ENCODE measurements at regions not wholly inside any gene's neighbourhood (a gene's known extent, or its start where the extent isn't known, plus 50 kb on each side); places are given as distances from the start of the nearest gene placed in this dataset.

GRCh38 chr10:78981257-78981969 lies 87.4 kb upstream of the ZMIZ1 start:
- peaks cover 8 to 54% (median 31%) of the 10 kb centered on the region in 3 donors for H3K4me1 ChIP-seq (ENCODE audit: control insufficient read depth in 3 of 3, insufficient read depth in 3 of 3, low read length in 3 of 3)
- H3K27ac ChIP-seq (ENCODE audit: low read depth, low read length), result no peak overlapping the region
- no peak overlapping the region for H3K4me3 ChIP-seq (ENCODE audit: low read length in 3 of 3)
- H3K36me3 ChIP-seq (ENCODE audit: control insufficient read depth in 3 of 3, insufficient read depth in 3 of 3, low read length in 3 of 3), result no peaks in the 10 kb centered on the region
- H3K9ac ChIP-seq (ENCODE audit: low read depth in 1 of 3, low read length in 3 of 3), result no peak overlapping the region
- H3K27me3 ChIP-seq (ENCODE audit: control insufficient read depth in 3 of 3, insufficient read depth in 3 of 3, low read length in 3 of 3), result no peaks in the 10 kb centered on the region
- H3K9me3 ChIP-seq (ENCODE audit: control insufficient read depth in 3 of 3, low read length in 3 of 3), result no peaks in the 10 kb centered on the region

GRCh38 chr10:78981970-78982281 lies 86.8 kb upstream of the ZMIZ1 start:
- no peaks in the 10 kb centered on the region for H3K36me3 ChIP-seq (ENCODE audit: control insufficient read depth in 3 of 3, insufficient read depth in 3 of 3, low read length in 3 of 3)
- H3K27me3 ChIP-seq (ENCODE audit: control insufficient read depth in 3 of 3, insufficient read depth in 3 of 3, low read length in 3 of 3), result no peaks in the 10 kb centered on the region
- peaks cover 8 to 59% (median 36%) of the 10 kb centered on the region in 3 donors for H3K4me1 ChIP-seq (ENCODE audit: control insufficient read depth in 3 of 3, insufficient read depth in 3 of 3, low read length in 3 of 3)
- no peak overlapping the region for H3K9ac ChIP-seq (ENCODE audit: low read depth in 1 of 3, low read length in 3 of 3)
- H3K9me3 ChIP-seq (ENCODE audit: control insufficient read depth in 3 of 3, low read length in 3 of 3), result no peaks in the 10 kb centered on the region
- H3K27ac ChIP-seq (ENCODE audit: low read depth, low read length), result no peak overlapping the region
- no peak overlapping the region for H3K4me3 ChIP-seq (ENCODE audit: low read length in 3 of 3)

DNA sequence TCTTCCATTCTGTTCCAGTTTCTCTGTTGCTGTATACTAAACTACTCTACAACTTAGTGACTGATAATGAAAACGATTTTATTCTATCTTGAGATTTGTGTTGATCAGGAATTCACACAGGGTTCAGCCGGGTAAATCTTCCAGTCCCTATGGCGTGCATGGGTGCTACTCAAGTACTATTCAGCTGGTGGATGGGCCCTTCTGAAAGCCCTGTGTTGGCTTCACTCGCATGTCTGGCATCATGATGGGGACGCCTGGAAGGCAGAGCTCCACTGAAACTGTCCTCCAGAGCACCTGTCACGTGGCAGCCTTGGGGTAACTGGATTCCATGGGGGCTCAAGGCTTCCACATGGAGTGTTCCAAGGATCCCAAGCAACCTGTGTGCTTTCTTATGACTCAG lies 86.0 kb upstream of the ZMIZ1 start:
- H3K4me3 ChIP-seq (ENCODE audit: low read length in 3 of 3), result no peak overlapping the region
- H3K9ac ChIP-seq (ENCODE audit: low read depth in 1 of 3, low read length in 3 of 3), result no peak overlapping the region
- peaks cover 8 to 58% (median 36%) of the 10 kb centered on the region in 3 donors for H3K4me1 ChIP-seq (ENCODE audit: control insufficient read depth in 3 of 3, insufficient read depth in 3 of 3, low read length in 3 of 3)
- no peaks in the 10 kb centered on the region for H3K36me3 ChIP-seq (ENCODE audit: control insufficient read depth in 3 of 3, insufficient read depth in 3 of 3, low read length in 3 of 3)
- H3K27ac ChIP-seq (ENCODE audit: low read depth, low read length), result no peak overlapping the region
- no peaks in the 10 kb centered on the region for H3K27me3 ChIP-seq (ENCODE audit: control insufficient read depth in 3 of 3, insufficient read depth in 3 of 3, low read length in 3 of 3)
- H3K9me3 ChIP-seq (ENCODE audit: control insufficient read depth in 3 of 3, low read length in 3 of 3), result no peaks in the 10 kb centered on the region

DNA sequence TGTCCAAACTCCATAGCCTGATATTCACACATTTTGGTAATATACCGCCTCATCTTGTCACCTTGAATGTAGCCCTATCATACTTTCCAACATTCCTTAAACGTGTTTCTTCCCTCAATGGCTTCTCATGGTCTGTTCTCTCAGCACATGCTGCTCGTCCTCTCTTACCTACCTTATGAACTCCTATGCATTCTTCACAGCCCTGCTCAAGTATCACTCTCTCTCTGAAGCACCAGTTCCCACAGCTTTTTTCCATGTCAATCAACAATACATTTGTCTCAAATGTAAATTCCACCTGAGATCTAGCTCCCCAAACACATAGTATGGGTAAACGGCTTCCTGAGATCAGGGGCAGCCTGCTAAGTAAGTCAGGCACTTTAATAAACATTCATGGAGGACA lies 85.2 kb upstream of the ZMIZ1 start:
- Histone ChIP-seq H3K4me3 (ENCODE audit: low read length in 3 of 3) (no peak overlapping the region), H3K9me3 (ENCODE audit: control insufficient read depth in 3 of 3, low read length in 3 of 3) (no peaks in the 10 kb centered on the region), H3K9ac (ENCODE audit: low read depth in 1 of 3, low read length in 3 of 3) (no peak overlapping the region), H3K36me3 (ENCODE audit: control insufficient read depth in 3 of 3, insufficient read depth in 3 of 3, low read length in 3 of 3) (no peaks in the 10 kb centered on the region), H3K4me1 (ENCODE audit: control insufficient read depth in 3 of 3, insufficient read depth in 3 of 3, low read length in 3 of 3) (peaks cover 8 to 53% (median 35%) of the 10 kb centered on the region in 3 donors), H3K27me3 (ENCODE audit: control insufficient read depth in 3 of 3, insufficient read depth in 3 of 3, low read length in 3 of 3) (no peaks in the 10 kb centered on the region), H3K27ac (ENCODE audit: low read depth, low read length) (no peak overlapping the region)

DNA sequence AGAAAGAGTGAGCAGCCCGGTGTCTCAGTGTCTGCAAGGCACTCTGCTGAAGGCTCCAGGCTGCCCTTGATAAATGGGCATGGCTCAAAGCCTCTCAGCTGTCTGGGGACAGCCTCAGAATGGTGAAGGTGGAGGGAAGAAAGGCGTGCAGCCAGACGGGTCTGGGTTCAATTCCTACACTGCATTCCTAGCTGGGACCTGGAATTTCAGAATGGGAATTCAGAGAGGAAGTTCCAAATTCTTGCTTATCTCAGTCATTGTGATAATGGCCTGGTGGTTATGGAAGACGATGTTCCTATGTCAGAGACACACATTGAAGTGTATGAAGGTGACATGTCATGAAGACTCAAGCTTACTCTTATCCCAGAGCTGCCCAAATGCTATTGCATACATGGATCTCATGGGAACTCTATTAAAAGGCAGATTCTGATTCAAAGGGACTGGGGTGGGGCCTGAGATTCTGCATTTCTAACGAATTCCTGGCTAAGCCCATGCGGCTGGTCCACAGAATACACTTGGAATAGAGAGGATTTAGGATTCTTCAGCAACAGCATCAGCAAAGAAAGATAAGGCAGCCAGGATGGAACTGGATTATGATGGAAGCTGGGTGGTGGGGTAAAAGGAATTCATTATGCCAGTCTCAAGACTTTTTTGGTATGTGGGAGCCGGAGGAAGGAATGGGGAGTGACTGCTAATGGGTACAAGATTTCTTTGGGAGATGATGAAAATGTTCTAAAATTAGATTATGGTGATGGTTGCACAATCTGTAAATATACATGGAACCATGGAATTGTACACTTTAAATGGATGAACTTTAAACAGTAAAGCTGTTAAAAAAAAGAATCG lies 82.6 kb upstream of the ZMIZ1 start:
- Histone ChIP-seq H3K9ac (ENCODE audit: low read depth in 1 of 3, low read length in 3 of 3) (no peak overlapping the region), H3K36me3 (ENCODE audit: control insufficient read depth in 3 of 3, insufficient read depth in 3 of 3, low read length in 3 of 3) (no peaks in the 10 kb centered on the region)

GRCh38 chr10:78991187-78991586 lies 77.6 kb upstream of the ZMIZ1 start:
- H3K9me3 ChIP-seq (ENCODE audit: control insufficient read depth in 3 of 3, low read length in 3 of 3), result no peaks in the 10 kb centered on the region
- no peak overlapping the region for H3K27ac ChIP-seq (ENCODE audit: low read depth, low read length)
- peaks cover 0 to 12% (median 10%) of the 10 kb centered on the region in 3 donors for H3K4me1 ChIP-seq (ENCODE audit: control insufficient read depth in 3 of 3, insufficient read depth in 3 of 3, low read length in 3 of 3)
- no peak overlapping the region for H3K4me3 ChIP-seq (ENCODE audit: low read length in 3 of 3)
- H3K36me3 ChIP-seq (ENCODE audit: control insufficient read depth in 3 of 3, insufficient read depth in 3 of 3, low read length in 3 of 3), result no peaks in the 10 kb centered on the region
- no peak overlapping the region for H3K9ac ChIP-seq (ENCODE audit: low read depth in 1 of 3, low read length in 3 of 3)
- H3K27me3 ChIP-seq (ENCODE audit: control insufficient read depth in 3 of 3, insufficient read depth in 3 of 3, low read length in 3 of 3), result peaks cover 0 to 2% (median 0%) of the 10 kb centered on the region in 3 donors

More for the DNA sequence above, 82.6 kb upstream of the ZMIZ1 start:
- Histone ChIP-seq H3K4me1 (ENCODE audit: control insufficient read depth in 3 of 3, insufficient read depth in 3 of 3, low read length in 3 of 3) (peaks cover 0 to 28% (median 23%) of the 10 kb centered on the region in 3 donors), H3K27ac (ENCODE audit: low read depth, low read length) (no peak overlapping the region), H3K27me3 (ENCODE audit: control insufficient read depth in 3 of 3, insufficient read depth in 3 of 3, low read length in 3 of 3) (no peaks in the 10 kb centered on the region), H3K9me3 (ENCODE audit: control insufficient read depth in 3 of 3, low read length in 3 of 3) (no peaks in the 10 kb centered on the region), H3K4me3 (ENCODE audit: low read length in 3 of 3) (no peak overlapping the region)

DNA sequence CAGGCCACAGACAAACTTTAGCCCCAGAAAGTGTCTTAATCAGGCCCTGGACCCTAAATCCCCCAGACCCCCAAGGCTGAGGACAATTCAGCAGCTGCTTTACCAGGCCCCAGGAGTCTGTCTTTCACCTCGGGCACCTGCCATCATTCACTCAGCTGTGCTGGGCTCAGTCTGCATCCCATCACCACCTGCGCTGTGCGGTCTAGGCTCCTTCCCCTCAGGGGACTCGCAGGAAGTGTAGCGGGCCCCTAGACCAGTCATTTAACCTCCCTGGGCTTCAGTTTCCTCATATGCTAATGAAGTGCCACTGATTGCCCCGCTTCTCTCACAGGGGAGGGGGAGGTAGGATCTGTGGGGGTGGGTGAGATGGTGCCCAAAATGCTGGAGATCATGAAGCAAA lies 76.4 kb upstream of the ZMIZ1 start:
- H3K27me3 ChIP-seq (ENCODE audit: control insufficient read depth in 3 of 3, insufficient read depth in 3 of 3, low read length in 3 of 3), result peaks cover 0 to 2% (median 0%) of the 10 kb centered on the region in 3 donors
- no peaks in the 10 kb centered on the region for H3K36me3 ChIP-seq (ENCODE audit: control insufficient read depth in 3 of 3, insufficient read depth in 3 of 3, low read length in 3 of 3)
- peaks cover 6 to 10% (median 9%) of the 10 kb centered on the region in 3 donors for H3K4me1 ChIP-seq (ENCODE audit: control insufficient read depth in 3 of 3, insufficient read depth in 3 of 3, low read length in 3 of 3)
- no peaks in the 10 kb centered on the region for H3K9me3 ChIP-seq (ENCODE audit: control insufficient read depth in 3 of 3, low read length in 3 of 3)
- no peak overlapping the region for H3K27ac ChIP-seq (ENCODE audit: low read depth, low read length)
- H3K4me3 ChIP-seq (ENCODE audit: low read length in 3 of 3), result no peak overlapping the region
- H3K9ac ChIP-seq (ENCODE audit: low read depth in 1 of 3, low read length in 3 of 3), result no peak overlapping the region

DNA sequence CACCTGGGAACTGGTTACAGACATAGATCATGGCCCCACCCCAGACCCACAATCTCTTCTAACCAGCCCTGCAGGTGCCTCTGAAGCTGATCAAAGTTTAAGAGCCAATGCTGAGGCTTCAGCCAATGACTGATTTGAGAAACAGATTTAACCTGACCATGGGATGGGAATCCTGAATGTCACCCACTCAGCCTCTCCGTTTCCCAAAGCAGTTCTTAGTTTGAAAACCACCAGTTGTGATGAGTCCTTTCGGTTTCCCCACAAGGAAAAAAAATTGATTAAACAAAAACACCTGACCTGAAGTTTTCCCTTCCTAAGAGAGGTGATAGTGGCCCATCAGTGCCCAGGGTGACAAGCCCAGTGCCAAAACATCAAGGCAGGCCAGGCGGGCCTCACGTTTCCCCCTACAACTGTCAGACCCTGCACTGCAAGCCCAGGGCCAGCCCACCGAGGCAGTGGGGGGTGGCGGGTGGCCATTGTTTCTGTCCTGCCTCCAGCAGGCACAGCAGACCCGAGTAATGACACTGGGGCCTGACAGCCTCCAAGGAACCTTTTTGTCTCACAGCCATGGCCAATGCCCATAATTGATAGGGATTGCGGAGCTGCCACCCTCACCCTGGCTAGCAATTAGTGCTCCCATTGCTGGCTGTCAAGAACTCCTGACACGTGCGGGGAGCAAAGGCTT lies 75.4 kb upstream of the ZMIZ1 start:
- H3K9ac ChIP-seq (ENCODE audit: low read depth in 1 of 3, low read length in 3 of 3), result no peak overlapping the region
- no peaks in the 10 kb centered on the region for H3K36me3 ChIP-seq (ENCODE audit: control insufficient read depth in 3 of 3, insufficient read depth in 3 of 3, low read length in 3 of 3)
- H3K4me1 ChIP-seq (ENCODE audit: control insufficient read depth in 3 of 3, insufficient read depth in 3 of 3, low read length in 3 of 3), result peaks cover 15 to 20% (median 20%) of the 10 kb centered on the region in 3 donors
- no peak overlapping the region for H3K4me3 ChIP-seq (ENCODE audit: low read length in 3 of 3)
- no peak overlapping the region for H3K27ac ChIP-seq (ENCODE audit: low read depth, low read length)
- H3K27me3 ChIP-seq (ENCODE audit: control insufficient read depth in 3 of 3, insufficient read depth in 3 of 3, low read length in 3 of 3), result peaks cover 0 to 2% (median 0%) of the 10 kb centered on the region in 3 donors
- no peaks in the 10 kb centered on the region for H3K9me3 ChIP-seq (ENCODE audit: control insufficient read depth in 3 of 3, low read length in 3 of 3)

DNA sequence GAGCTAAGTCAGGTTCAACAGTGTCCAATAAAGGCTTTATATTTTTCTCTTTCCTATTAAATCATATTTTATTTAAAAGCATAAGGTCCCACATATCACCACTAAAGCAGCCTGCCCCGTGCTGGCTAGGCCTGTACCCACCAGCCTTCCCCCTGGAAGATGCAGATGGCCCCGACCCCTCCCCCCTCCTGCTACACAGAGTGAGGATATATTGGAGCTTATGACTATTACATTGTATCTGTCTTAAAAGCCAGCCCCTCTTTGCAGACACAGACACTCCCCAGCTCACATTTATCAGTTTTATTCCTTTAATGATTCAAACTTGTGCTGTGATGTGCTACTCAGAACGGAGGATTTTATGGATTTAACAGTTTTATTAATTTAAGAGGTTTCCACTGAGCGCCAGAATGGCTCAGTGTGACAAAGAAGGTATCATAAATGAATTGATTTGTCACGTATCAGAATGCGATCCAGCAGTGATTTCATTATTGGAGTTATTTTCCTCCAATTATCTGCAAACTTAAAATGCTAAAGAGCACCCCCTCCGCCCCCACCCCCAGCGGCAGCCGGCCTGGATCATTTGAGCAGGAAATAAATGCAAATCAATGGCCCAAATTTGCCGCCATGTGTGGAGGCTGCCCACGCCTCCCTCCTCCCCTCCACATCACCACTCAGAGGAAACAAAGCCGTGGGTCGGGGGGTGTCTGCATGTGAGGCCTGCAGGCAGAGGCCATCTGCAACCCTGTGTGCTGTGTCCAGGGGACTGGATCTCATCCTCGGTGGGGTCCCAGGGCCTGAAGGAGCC lies 72.6 kb upstream of the ZMIZ1 start:
- H3K9ac ChIP-seq (ENCODE audit: low read depth in 1 of 3, low read length in 3 of 3), result no peak overlapping the region
- no peaks in the 10 kb centered on the region for H3K9me3 ChIP-seq (ENCODE audit: control insufficient read depth in 3 of 3, low read length in 3 of 3)

More for the DNA sequence above, 72.6 kb upstream of the ZMIZ1 start:
- Histone ChIP-seq H3K27me3 (ENCODE audit: control insufficient read depth in 3 of 3, insufficient read depth in 3 of 3, low read length in 3 of 3) (peaks cover 0 to 2% (median 0%) of the 10 kb centered on the region in 3 donors), H3K36me3 (ENCODE audit: control insufficient read depth in 3 of 3, insufficient read depth in 3 of 3, low read length in 3 of 3) (no peaks in the 10 kb centered on the region), H3K27ac (ENCODE audit: low read depth, low read length) (no peak overlapping the region), H3K4me3 (ENCODE audit: low read length in 3 of 3) (no peak overlapping the region), H3K4me1 (ENCODE audit: control insufficient read depth in 3 of 3, insufficient read depth in 3 of 3, low read length in 3 of 3) (peaks cover 15 to 26% (median 26%) of the 10 kb centered on the region in 3 donors)
